SJCRH30 (cell line): ENCODE measurements at regions not wholly inside any gene's neighbourhood (a gene's known extent, or its start where the extent isn't known, plus 50 kb on each side); places are given as distances from the start of the nearest gene placed in this dataset.

ENCODE experiments used
- DNase-seq, 2 experiments: peaks; one replicate each; pipeline ENCODE4 v3.0.0-alpha.2; 2015 to 2020
- H3K27ac ChIP-seq: fragments of 250-450 bp; sonication (Bioruptor Pico); 2 replicates; pipeline ENCODE4 v1.5.1; 2020; ENCODE audit warnings: mild to moderate bottlenecking, moderate library complexity
- H3K27me3 ChIP-seq: fragments of 250-450 bp; sonication (Bioruptor Pico); 2 replicates; pipeline ENCODE4 v1.5.1; 2020; ENCODE audit warnings: mild to moderate bottlenecking, moderate library complexity
- H3K36me3 ChIP-seq: fragments of 250-450 bp; sonication (Bioruptor Pico); 2 replicates; pipeline ENCODE4 v1.5.1; 2020; ENCODE audit warnings: mild to moderate bottlenecking, moderate library complexity
- H3K4me1 ChIP-seq: fragments of 250-450 bp; sonication (Bioruptor Pico); 2 replicates; pipeline ENCODE4 v1.5.1; 2020; ENCODE audit warnings: mild to moderate bottlenecking, moderate library complexity
- H3K4me3 ChIP-seq: fragments of 250-450 bp; sonication (Bioruptor Pico); 2 replicates; pipeline ENCODE4 v1.5.1; 2020; ENCODE audit warnings: mild to moderate bottlenecking, moderate library complexity
- H3K9me3 ChIP-seq: fragments of 250-450 bp; sonication (Bioruptor Pico); replicated peaks from 2 replicates; pipeline ENCODE4 v1.5.1; 2020; ENCODE audit warnings: mild to moderate bottlenecking, moderate library complexity

GRCh38 chr15:77768521-77769078 is 135.9 kb upstream of the LINGO1 start:
- no peak for DNase-seq
- Histone ChIP-seq H3K9me3 (no peaks in the 10 kb centered on the region), H3K4me1 (no peaks in the 10 kb centered on the region), H3K27ac (no peak overlapping the region), H3K27me3 (peaks cover 5% of the 10 kb centered on the region), H3K36me3 (no peaks in the 10 kb centered on the region), H3K4me3 (no peak overlapping the region)

GRCh38 chr15:77768107-77768506 is 135.4 kb upstream of the LINGO1 start:
- H3K9me3 ChIP-seq, result no peaks in the 10 kb centered on the region
- no peaks in the 10 kb centered on the region for H3K4me1 ChIP-seq
- peaks cover 5% of the 10 kb centered on the region for H3K27me3 ChIP-seq
- no peak overlapping the region for H3K4me3 ChIP-seq
- DNase-seq, result no peak
- no peak overlapping the region for H3K27ac ChIP-seq
- no peaks in the 10 kb centered on the region for H3K36me3 ChIP-seq

GRCh38 chr15:77764095-77764494 is 131.4 kb upstream of the LINGO1 start:
- Histone ChIP-seq H3K36me3 (no peaks in the 10 kb centered on the region), H3K4me3 (no peak overlapping the region), H3K9me3 (no peaks in the 10 kb centered on the region), H3K27ac (no peak overlapping the region), H3K4me1 (no peaks in the 10 kb centered on the region), H3K27me3 (peaks cover 5% of the 10 kb centered on the region)
- no peak for DNase-seq

GRCh38 chr15:77762747-77763355 is 130.1 kb upstream of the LINGO1 start:
- H3K4me1 ChIP-seq, result no peaks in the 10 kb centered on the region
- H3K36me3 ChIP-seq, result no peaks in the 10 kb centered on the region
- H3K4me3 ChIP-seq, result no peak overlapping the region
- no peak overlapping the region for H3K27ac ChIP-seq
- no peaks in the 10 kb centered on the region for H3K9me3 ChIP-seq
- DNase-seq, result no peak
- H3K27me3 ChIP-seq, result peaks cover 3% of the 10 kb centered on the region; the same call in 1 of the 2 replicates

GRCh38 chr15:77759896-77760592 is 127.3 kb upstream of the LINGO1 start:
- Histone ChIP-seq H3K4me3 (no peak overlapping the region), H3K4me1 (no peaks in the 10 kb centered on the region), H3K27ac (no peak overlapping the region), H3K27me3 (no peaks in the 10 kb centered on the region), H3K9me3 (no peaks in the 10 kb centered on the region), H3K36me3 (no peaks in the 10 kb centered on the region)
- no peak for DNase-seq

GRCh38 chr15:77753939-77754338 is 121.2 kb upstream of the LINGO1 start:
- no peak overlapping the region for H3K27ac ChIP-seq

GRCh38 chr15:77753281-77753873 is 120.7 kb upstream of the LINGO1 start:
- peak; percentile 50 to 65 for DNase-seq
- no peak overlapping the region for H3K4me3 ChIP-seq

More at GRCh38 chr15:77753939-77754338, 121.2 kb upstream of the LINGO1 start:
- H3K27me3 ChIP-seq, result no peaks in the 10 kb centered on the region
- no peak for DNase-seq
- no peaks in the 10 kb centered on the region for H3K4me1 ChIP-seq
- no peaks in the 10 kb centered on the region for H3K9me3 ChIP-seq
- H3K4me3 ChIP-seq, result no peak overlapping the region
- no peaks in the 10 kb centered on the region for H3K36me3 ChIP-seq

GRCh38 chr15:77749998-77750540 is 117.4 kb upstream of the LINGO1 start:
- H3K36me3 ChIP-seq, result no peaks in the 10 kb centered on the region
- H3K27me3 ChIP-seq, result no peaks in the 10 kb centered on the region
- no peak overlapping the region for H3K4me3 ChIP-seq
- H3K27ac ChIP-seq, result no peak overlapping the region
- no peaks in the 10 kb centered on the region for H3K9me3 ChIP-seq
- no peak for DNase-seq
- no peaks in the 10 kb centered on the region for H3K4me1 ChIP-seq

More at GRCh38 chr15:77753281-77753873, 120.7 kb upstream of the LINGO1 start:
- Histone ChIP-seq H3K27me3 (no peaks in the 10 kb centered on the region), H3K27ac (no peak overlapping the region), H3K36me3 (no peaks in the 10 kb centered on the region), H3K9me3 (no peaks in the 10 kb centered on the region), H3K4me1 (no peaks in the 10 kb centered on the region)

- no peaks in the 10 kb centered on the region for H3K9me3 ChIP-seq
- H3K27ac ChIP-seq, result no peak overlapping the region
- H3K4me1 ChIP-seq, result no peaks in the 10 kb centered on the region
- no peak for DNase-seq
- H3K27me3 ChIP-seq, result no peaks in the 10 kb centered on the region
- no peaks in the 10 kb centered on the region for H3K36me3 ChIP-seq
- no peak overlapping the region for H3K4me3 ChIP-seq
Observed at GRCh38 chr15:77749236-77749997, 116.7 kb upstream of the LINGO1 start.

GRCh38 chr15:77748078-77749064 is 115.7 kb upstream of the LINGO1 start:
- Histone ChIP-seq H3K4me1 (no peaks in the 10 kb centered on the region), H3K4me3 (no peak overlapping the region), H3K36me3 (no peaks in the 10 kb centered on the region), H3K27me3 (no peaks in the 10 kb centered on the region), H3K27ac (no peak overlapping the region), H3K9me3 (no peaks in the 10 kb centered on the region)
- no peak for DNase-seq

GRCh38 chr15:77747175-77748077 is 114.7 kb upstream of the LINGO1 start:
- no peaks in the 10 kb centered on the region for H3K36me3 ChIP-seq
- H3K27ac ChIP-seq, result no peak overlapping the region
- DNase-seq, result no peak
- no peaks in the 10 kb centered on the region for H3K27me3 ChIP-seq
- H3K9me3 ChIP-seq, result no peaks in the 10 kb centered on the region
- no peaks in the 10 kb centered on the region for H3K4me1 ChIP-seq
- no peak overlapping the region for H3K4me3 ChIP-seq

GRCh38 chr15:77746254-77747174 is 113.8 kb upstream of the LINGO1 start:
- Histone ChIP-seq H3K27me3 (no peaks in the 10 kb centered on the region), H3K4me3 (no peak overlapping the region), H3K4me1 (no peaks in the 10 kb centered on the region), H3K9me3 (no peaks in the 10 kb centered on the region), H3K27ac (no peak overlapping the region), H3K36me3 (no peaks in the 10 kb centered on the region)
- no peak for DNase-seq
